ENCODE measurements at regions not wholly inside any gene's neighbourhood (a gene's known extent, or its start where the extent isn't known, plus 50 kb on each side); places are given as distances from the start of the nearest gene placed in this dataset.

- TF ChIP-seq CTCF (IDR thresholded peaks at IDR 0.05) (no peak), POLR2A (IDR thresholded peaks at IDR 0.05) (no peak)
Measured at GRCh38 chr20:51237791-51238190, 214.9 kb upstream of the KCNG1 start.
